GM19397 (cell line): ENCODE measurements at regions not wholly inside any gene's neighbourhood (a gene's known extent, or its start where the extent isn't known, plus 50 kb on each side); places are given as distances from the start of the nearest gene placed in this dataset.

ENCODE experiments used
- ATAC-seq: cut with Tn5 transposase; IDR thresholded peaks from one replicate; pipeline ENCODE4 v1.9.1; 2021; ENCODE audit warnings: mild to moderate bottlenecking, moderate library complexity; ENCODE audit not compliant: unreplicated experiment

- no peak for ATAC-seq
Measured at GRCh38 chr2:158732573-158733429, 62.3 kb upstream of the DAPL1 start.

GRCh38 chr2:158733430-158733755 lies 61.7 kb upstream of the DAPL1 start:
- ATAC-seq = no peak

- ATAC-seq = no peak
Measured at GRCh38 chr2:158734442-158734841, 60.7 kb upstream of the DAPL1 start.

- ATAC-seq = no peak
Measured at GRCh38 chr2:158735822-158736580, 59.1 kb upstream of the DAPL1 start.

- no peak for ATAC-seq
Measured at GRCh38 chr2:158738363-158738762, 56.8 kb upstream of the DAPL1 start.

- ATAC-seq = no peak
Measured at GRCh38 chr2:158740127-158740526, 55.0 kb upstream of the DAPL1 start.

GRCh38 chr2:158740621-158741020 lies 54.5 kb upstream of the DAPL1 start:
- no peak for ATAC-seq

- ATAC-seq = no peak
Measured at GRCh38 chr2:158741625-158742024, 53.5 kb upstream of the DAPL1 start.

GRCh38 chr2:158742536-158742935 lies 52.6 kb upstream of the DAPL1 start:
- no peak for ATAC-seq

GRCh38 chr2:158743466-158743865 lies 51.7 kb upstream of the DAPL1 start:
- no peak for ATAC-seq

- no peak for ATAC-seq
Measured at GRCh38 chr2:158743879-158744278, 51.2 kb upstream of the DAPL1 start.

GRCh38 chr2:158745067-158745865 lies 49.9 kb upstream of the DAPL1 start:
- peak; percentile 49 for ATAC-seq
